Naive thymus-derived CD8-positive, alpha-beta T cell (primary cell): ENCODE measurements at regions not wholly inside any gene's neighbourhood (a gene's known extent, or its start where the extent isn't known, plus 50 kb on each side); places are given as distances from the start of the nearest gene placed in this dataset.

Experiments used
- ATAC-seq, 2 donors: fragments of 150-1000 bp; cut with Tn5 transposase in 1 of 2; sonication (Bioruptor Pico), chemical (Tn5 transposase) in 1 of 2; 1 replicate in 1 of 2; 2 replicates in 1 of 2; pipeline ENCODE4 v1.10.0; 2021; ENCODE audit warnings: mild to moderate bottlenecking in 2 of 2, moderate library complexity in 2 of 2
- POLR2A ChIA-PET: fragments of 350-600 bp; sonication (Branson Sonifier 250); formaldehyde crosslinking; loops from one replicate; lab custom pipeline; 2021; ENCODE audit warnings: antibody characterized with exemption; lab: Charles Lee
- DNase-seq, 10 donors: peaks; one replicate each; pipeline versions ENCODE4 v3.0.0 to v3.0.0-alpha.2; 2020 to 2022
- H3K27ac Mint-ChIP-seq, 10 donors: one replicate each; pipeline ENCODE4 v1.8.0; 2020 to 2022; ENCODE audit warnings: mild to moderate bottlenecking in 10 of 10, mixed read lengths in 10 of 10, moderate library complexity in 4 of 10, inconsistent platforms in 1 of 10
- H3K27me3 Mint-ChIP-seq, 5 donors: one replicate each; pipeline ENCODE4 v1.8.0; 2021 to 2022; ENCODE audit warnings: mixed read lengths in 5 of 5
- H3K36me3 Mint-ChIP-seq, 3 donors: one replicate each; pipeline ENCODE4 v1.8.0; 2020 to 2022; ENCODE audit warnings: mixed read lengths in 3 of 3, mild to moderate bottlenecking in 2 of 3, inconsistent platforms in 1 of 3
- H3K4me1 Mint-ChIP-seq, 4 donors: one replicate each; pipeline ENCODE4 v1.8.0; 2021 to 2022; ENCODE audit warnings: mixed read lengths in 4 of 4
- H3K4me3 Mint-ChIP-seq, 10 donors: one replicate each; pipeline ENCODE4 v1.8.0; 2020 to 2022; ENCODE audit warnings: mild to moderate bottlenecking in 10 of 10, mixed read lengths in 10 of 10, moderate library complexity in 6 of 10, inconsistent platforms in 1 of 10
- H3K9me3 Mint-ChIP-seq, 9 donors: one replicate each; pipeline ENCODE4 v1.8.0; 2020 to 2022; ENCODE audit warnings: mixed read lengths in 9 of 9, mild to moderate bottlenecking in 3 of 9, inconsistent platforms in 1 of 9, moderate library complexity in 1 of 9

GRCh38 chr6:44706011-44706410 lies 318.5 kb downstream of the CDC5L start:
- Mint-ChIP-seq H3K4me3 (no peak overlapping the region), H3K36me3 (peaks cover 0 to 15% (median 3%) of the 10 kb centered on the region in 3 donors), H3K27ac (no peak overlapping the region), H3K9me3 (peaks cover 0 to 10% (median 0%) of the 10 kb centered on the region in 9 donors), H3K4me1 (peaks cover 1 to 7% (median 4%) of the 10 kb centered on the region in 4 donors), H3K27me3 (no peaks in the 10 kb centered on the region)
- POLR2A ChIA-PET: no interaction called here
- DNase-seq (no peak), ATAC-seq (no peak)

- POLR2A ChIA-PET: no interaction called here
- Mint-ChIP-seq H3K27ac (no peak overlapping the region), H3K4me3 (peak overlapping the region in 1 of 10 donors; percentile 46), H3K36me3 (peaks cover 0 to 15% (median 3%) of the 10 kb centered on the region in 3 donors), H3K9me3 (peaks cover 0 to 10% (median 0%) of the 10 kb centered on the region in 9 donors), H3K27me3 (no peaks in the 10 kb centered on the region), H3K4me1 (peaks cover 0 to 7% (median 3%) of the 10 kb centered on the region in 4 donors)
- no peak for DNase-seq
- no peak for ATAC-seq
Measured at GRCh38 chr6:44708208-44708607, 320.7 kb downstream of the CDC5L start.

- peaks cover 0 to 6% (median 0%) of the 10 kb centered on the region in 3 donors for H3K36me3 Mint-ChIP-seq
- no peak overlapping the region for H3K4me3 Mint-ChIP-seq
- no peak overlapping the region for H3K27ac Mint-ChIP-seq
- ATAC-seq (no peak), DNase-seq (no peak)
- POLR2A ChIA-PET: no interaction called here
- H3K9me3 Mint-ChIP-seq: peaks cover 0 to 7% (median 0%) of the 10 kb centered on the region in 9 donors
- H3K27me3 Mint-ChIP-seq: peaks cover 0 to under 1% (median 0%) of the 10 kb centered on the region in 5 donors
- H3K4me1 Mint-ChIP-seq: peaks cover 0 to 7% (median 2%) of the 10 kb centered on the region in 4 donors
Measured at GRCh38 chr6:44712353-44713111, 325.0 kb downstream of the CDC5L start.

- Mint-ChIP-seq H3K27ac (no peak overlapping the region), H3K27me3 (peaks cover 0 to 4% (median 0%) of the 10 kb centered on the region in 5 donors), H3K9me3 (no peaks in the 10 kb centered on the region), H3K4me1 (no peaks in the 10 kb centered on the region), H3K4me3 (no peak overlapping the region), H3K36me3 (no peaks in the 10 kb centered on the region)
- DNase-seq (no peak), ATAC-seq (no peak)
- POLR2A ChIA-PET: no interaction called here
Measured at GRCh38 chr6:44715188-44715587, 327.7 kb downstream of the CDC5L start.

- Mint-ChIP-seq H3K9me3 (no peaks in the 10 kb centered on the region), H3K27me3 (peaks cover 0 to 4% (median 0%) of the 10 kb centered on the region in 5 donors), H3K4me3 (no peak overlapping the region), H3K4me1 (no peaks in the 10 kb centered on the region), H3K27ac (peak overlapping the region in 1 of 10 donors; percentile 73), H3K36me3 (no peaks in the 10 kb centered on the region)
- ATAC-seq (no peak), DNase-seq (no peak)
- POLR2A ChIA-PET: no interaction called here
Measured at GRCh38 chr6:44715925-44716324, 328.4 kb downstream of the CDC5L start.

GRCh38 chr6:44717431-44717830 lies 329.9 kb downstream of the CDC5L start:
- H3K27ac Mint-ChIP-seq: no peak overlapping the region
- H3K4me1 Mint-ChIP-seq: no peaks in the 10 kb centered on the region
- H3K36me3 Mint-ChIP-seq: no peaks in the 10 kb centered on the region
- DNase-seq (no peak), ATAC-seq (no peak)
- H3K9me3 Mint-ChIP-seq: no peaks in the 10 kb centered on the region
- H3K4me3 Mint-ChIP-seq: no peak overlapping the region
- peaks cover 0 to 4% (median 0%) of the 10 kb centered on the region in 5 donors for H3K27me3 Mint-ChIP-seq
- POLR2A ChIA-PET: no interaction called here

GRCh38 chr6:44721954-44722578 lies 334.6 kb downstream of the CDC5L start:
- Mint-ChIP-seq H3K27me3 (peaks cover 0 to 4% (median 0%) of the 10 kb centered on the region in 5 donors), H3K27ac (no peak overlapping the region), H3K4me3 (no peak overlapping the region), H3K36me3 (no peaks in the 10 kb centered on the region), H3K9me3 (no peaks in the 10 kb centered on the region), H3K4me1 (no peaks in the 10 kb centered on the region)
- ATAC-seq (no peak), DNase-seq (no peak)
- POLR2A ChIA-PET: interaction anchor here (0.7 kb wide), 1 partner anchor 208 kb away, joined by 3 read pairs; no protein-coding TSS in a partner anchor

- Mint-ChIP-seq H3K9me3 (no peaks in the 10 kb centered on the region), H3K4me1 (no peaks in the 10 kb centered on the region), H3K27me3 (peaks cover 0 to 1% (median 0%) of the 10 kb centered on the region in 5 donors), H3K27ac (peak overlapping the region in 1 of 10 donors; percentile 20), H3K4me3 (no peak overlapping the region), H3K36me3 (no peaks in the 10 kb centered on the region)
- POLR2A ChIA-PET: interaction anchor here (0.7 kb wide), 1 partner anchor 207 kb away, joined by 3 read pairs; no protein-coding TSS in a partner anchor
- ATAC-seq (no peak), DNase-seq (no peak)
Measured at GRCh38 chr6:44722736-44723135, 335.2 kb downstream of the CDC5L start.

- H3K4me1 Mint-ChIP-seq: no peaks in the 10 kb centered on the region
- H3K27ac Mint-ChIP-seq: peak overlapping the region in 1 of 10 donors; percentile 71
- no peak for DNase-seq
- H3K4me3 Mint-ChIP-seq: no peak overlapping the region
- no peak for ATAC-seq
- no peaks in the 10 kb centered on the region for H3K9me3 Mint-ChIP-seq
- H3K36me3 Mint-ChIP-seq: no peaks in the 10 kb centered on the region
- POLR2A ChIA-PET: no interaction called here
- no peaks in the 10 kb centered on the region for H3K27me3 Mint-ChIP-seq
Measured at GRCh38 chr6:44723439-44724197, 336.1 kb downstream of the CDC5L start.

- Mint-ChIP-seq H3K4me1 (no peaks in the 10 kb centered on the region), H3K4me3 (no peak overlapping the region), H3K27me3 (no peaks in the 10 kb centered on the region), H3K27ac (no peak overlapping the region), H3K36me3 (no peaks in the 10 kb centered on the region), H3K9me3 (no peaks in the 10 kb centered on the region)
- POLR2A ChIA-PET: no interaction called here
- DNase-seq (no peak), ATAC-seq (no peak)
Measured at GRCh38 chr6:44725070-44725469, 337.6 kb downstream of the CDC5L start.

GRCh38 chr6:44727651-44728630 lies 340.4 kb downstream of the CDC5L start:
- DNase-seq: no peak
- no peaks in the 10 kb centered on the region for H3K9me3 Mint-ChIP-seq

More at GRCh38 chr6:44727651-44728630, 340.4 kb downstream of the CDC5L start:
- ATAC-seq: no peak
- Mint-ChIP-seq H3K4me1 (no peaks in the 10 kb centered on the region), H3K4me3 (no peak overlapping the region), H3K27ac (peak overlapping the region in 1 of 10 donors; percentile 76), H3K36me3 (no peaks in the 10 kb centered on the region), H3K27me3 (no peaks in the 10 kb centered on the region)
- POLR2A ChIA-PET: no interaction called here
